Gastroesophageal sphincter (tissue), 4 donors: ENCODE measurements at regions not wholly inside any gene's neighbourhood (a gene's known extent, or its start where the extent isn't known, plus 50 kb on each side); places are given as distances from the start of the nearest gene placed in this dataset.

Source experiments
- ATAC-seq: fragments of 150-250 bp; one replicate; pipeline ENCODE4 v1.9.1; 2016; ENCODE audit warnings: mild to moderate bottlenecking, moderate library complexity
- H3K27ac ChIP-seq, 4 donors: fragments of 200-600 bp; sonication (generic) in 3 of 4; 1 replicate in 3 of 4; 2 replicates in 1 of 4; pipeline ENCODE4 v1.5.1; 2016 to 2019
- H3K27me3 ChIP-seq: fragments of 200-600 bp; sonication (generic); one replicate; pipeline ENCODE4 v1.5.1; 2019
- H3K36me3 ChIP-seq, 2 donors: fragments of 200-600 bp; sonication (generic); one replicate each; pipeline ENCODE4 v1.5.1; 2019; ENCODE audit warnings: control low read depth in 1 of 2
- H3K4me1 ChIP-seq, 3 donors: fragments of 200-600 bp; sonication (generic); 1 replicate in 2 of 3; 2 replicates in 1 of 3; pipeline ENCODE4 v1.5.1; 2016 to 2019; ENCODE audit warnings: control low read depth in 2 of 3
- H3K4me3 ChIP-seq, 2 donors: fragments of 200-600 bp; sonication (generic); one replicate each; pipeline ENCODE4 v1.5.1; 2019; ENCODE audit warnings: mild to moderate bottlenecking in 1 of 2, moderate library complexity in 1 of 2
- H3K9me3 ChIP-seq, 3 donors: fragments of 200-600 bp; sonication (generic); one replicate each; pipeline ENCODE4 v1.5.1; 2017 to 2019; ENCODE audit warnings: control low read depth in 2 of 3
- EP300 ChIP-seq: sonication (generic); formaldehyde crosslinking; IDR thresholded peaks from one replicate; pipeline ENCODE4 v1.6.1; 2017; ENCODE audit warnings: antibody characterized with exemption, mild to moderate bottlenecking
- POLR2A ChIP-seq, 2 donors: fragments of 450-650 bp; IDR thresholded peaks; one replicate each; pipeline ENCODE4 v1.6.1; 2017; ENCODE audit warnings: antibody characterized with exemption in 2 of 2, mild to moderate bottlenecking in 2 of 2, moderate library complexity in 1 of 2
- POLR2AphosphoS5 ChIP-seq: sonication (generic); formaldehyde crosslinking; IDR thresholded peaks from one replicate; pipeline ENCODE4 v1.6.1; 2017; ENCODE audit warnings: antibody characterized with exemption
- WGBS, 2 donors: methylation state at CpG; one replicate each; pipeline ENCODE4 v1.1.5; 2018; ENCODE audit warnings: low coverage in 1 of 2; 5-methylcytosine and 5-hydroxymethylcytosine counted together
- TF ChIP-seq, protein P1 (sequence below), 4 experiments: fragments of 200-600 bp in 2 of 4; fragments of 450-650 bp in 2 of 4; sonication (generic) in 1 of 4; IDR thresholded peaks; one replicate each; pipeline ENCODE4 v1.5.1; 2017 to 2019; ENCODE audit warnings: antibody characterized with exemption in 4 of 4, mild to moderate bottlenecking in 2 of 4, moderate library complexity in 2 of 4

DNA sequence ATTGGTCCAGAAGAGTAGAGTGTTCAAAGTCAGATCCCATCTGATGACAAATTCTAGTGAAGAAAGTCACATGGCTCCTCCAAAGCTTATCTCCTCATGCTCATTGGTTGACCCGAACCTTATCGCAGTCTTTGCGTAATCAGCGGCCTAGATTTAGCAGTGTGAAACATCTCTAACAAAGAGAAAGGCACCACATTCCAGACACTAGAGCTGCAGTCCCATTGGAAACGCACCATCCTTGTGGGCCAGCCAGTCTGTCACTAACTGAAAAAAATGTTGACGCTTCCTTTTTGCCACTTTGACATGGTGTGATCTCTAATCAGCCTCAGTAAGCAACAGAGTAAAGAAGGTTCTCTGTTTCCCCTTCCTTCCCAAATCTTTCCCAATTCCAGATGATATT lies 458.0 kb upstream of the WWC1 start:
- Histone ChIP-seq H3K4me3 (no peak overlapping the region), H3K4me1 (no peaks in the 10 kb centered on the region), H3K27me3 (no peaks in the 10 kb centered on the region), H3K9me3 (no peaks in the 10 kb centered on the region), H3K36me3 (no peaks in the 10 kb centered on the region), H3K27ac (no peak overlapping the region)
- no peak for ATAC-seq
- no peak for TF ChIP-seq EP300
- TF ChIP-seq POLR2A (IDR thresholded peaks at IDR 0.05): no peak
- no peak for TF ChIP-seq POLR2AphosphoS5
- TF ChIP-seq, protein P1, sequence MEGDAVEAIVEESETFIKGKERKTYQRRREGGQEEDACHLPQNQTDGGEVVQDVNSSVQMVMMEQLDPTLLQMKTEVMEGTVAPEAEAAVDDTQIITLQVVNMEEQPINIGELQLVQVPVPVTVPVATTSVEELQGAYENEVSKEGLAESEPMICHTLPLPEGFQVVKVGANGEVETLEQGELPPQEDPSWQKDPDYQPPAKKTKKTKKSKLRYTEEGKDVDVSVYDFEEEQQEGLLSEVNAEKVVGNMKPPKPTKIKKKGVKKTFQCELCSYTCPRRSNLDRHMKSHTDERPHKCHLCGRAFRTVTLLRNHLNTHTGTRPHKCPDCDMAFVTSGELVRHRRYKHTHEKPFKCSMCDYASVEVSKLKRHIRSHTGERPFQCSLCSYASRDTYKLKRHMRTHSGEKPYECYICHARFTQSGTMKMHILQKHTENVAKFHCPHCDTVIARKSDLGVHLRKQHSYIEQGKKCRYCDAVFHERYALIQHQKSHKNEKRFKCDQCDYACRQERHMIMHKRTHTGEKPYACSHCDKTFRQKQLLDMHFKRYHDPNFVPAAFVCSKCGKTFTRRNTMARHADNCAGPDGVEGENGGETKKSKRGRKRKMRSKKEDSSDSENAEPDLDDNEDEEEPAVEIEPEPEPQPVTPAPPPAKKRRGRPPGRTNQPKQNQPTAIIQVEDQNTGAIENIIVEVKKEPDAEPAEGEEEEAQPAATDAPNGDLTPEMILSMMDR (IDR thresholded peaks at IDR 0.05): no peak
- 90 to 97% methylated on average over 5 to 6 of the region's 6 CpGs for WGBS, 2 donors

DNA sequence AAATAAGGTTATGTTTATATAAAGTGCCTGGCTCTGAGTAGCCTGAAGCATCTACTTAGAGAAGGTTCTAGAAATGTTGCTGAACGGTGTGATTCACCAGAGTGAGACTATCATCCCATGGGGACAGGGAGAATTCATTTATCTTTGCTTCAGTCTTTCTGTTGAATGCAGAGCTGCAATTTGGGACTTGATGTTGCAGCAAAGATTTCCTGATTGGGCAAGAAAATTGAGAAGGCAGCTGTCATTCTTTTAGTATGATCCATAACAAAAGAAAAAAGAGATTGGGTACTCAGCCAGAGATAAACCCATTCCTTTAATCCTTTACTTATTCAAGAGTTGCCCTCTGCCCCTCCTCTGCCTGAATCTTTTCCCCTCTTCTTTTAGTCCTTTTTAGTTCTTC lies 456.3 kb upstream of the WWC1 start:
- no peak for ATAC-seq
- H3K36me3 ChIP-seq: no peaks in the 10 kb centered on the region
- H3K9me3 ChIP-seq: no peaks in the 10 kb centered on the region
- H3K4me1 ChIP-seq: no peaks in the 10 kb centered on the region
- no peak overlapping the region for H3K27ac ChIP-seq
- WGBS, 2 donors: 73 to 82% methylated on average over 1 of the region's 1 CpG
- TF ChIP-seq POLR2A (IDR thresholded peaks at IDR 0.05) (no peak), POLR2AphosphoS5 (no peak)
- TF ChIP-seq, protein P1 (IDR thresholded peaks at IDR 0.05): no peak
- H3K27me3 ChIP-seq: no peaks in the 10 kb centered on the region
- H3K4me3 ChIP-seq: no peak overlapping the region

DNA sequence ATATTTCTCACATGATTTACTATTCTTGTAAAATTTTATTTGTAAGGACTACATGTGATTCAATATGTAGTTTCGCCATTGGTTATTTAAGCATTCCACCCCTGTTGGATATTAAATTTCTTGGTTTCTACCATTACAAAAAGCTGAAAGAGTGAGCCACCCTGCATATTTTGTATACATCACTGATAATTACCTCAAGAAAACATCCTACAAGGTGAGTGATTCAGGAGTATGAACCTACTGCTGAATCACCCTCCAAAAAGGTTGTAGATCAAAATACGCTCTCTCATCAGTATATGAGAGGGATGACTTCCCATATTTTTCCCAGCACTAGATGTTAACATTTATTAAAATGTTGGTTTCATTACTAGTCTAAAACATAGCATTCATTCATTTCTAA lies 454.3 kb upstream of the WWC1 start:
- Histone ChIP-seq H3K9me3 (no peaks in the 10 kb centered on the region), H3K36me3 (no peaks in the 10 kb centered on the region), H3K4me3 (no peak overlapping the region), H3K27me3 (no peaks in the 10 kb centered on the region), H3K4me1 (no peaks in the 10 kb centered on the region), H3K27ac (no peak overlapping the region)
- TF ChIP-seq EP300 (no peak), POLR2AphosphoS5 (no peak)
- TF ChIP-seq, protein P1 (IDR thresholded peaks at IDR 0.05): no peak
- WGBS, 2 donors: 89% methylated on average over 2 of the region's 2 CpGs
- no peak for ATAC-seq

DNA sequence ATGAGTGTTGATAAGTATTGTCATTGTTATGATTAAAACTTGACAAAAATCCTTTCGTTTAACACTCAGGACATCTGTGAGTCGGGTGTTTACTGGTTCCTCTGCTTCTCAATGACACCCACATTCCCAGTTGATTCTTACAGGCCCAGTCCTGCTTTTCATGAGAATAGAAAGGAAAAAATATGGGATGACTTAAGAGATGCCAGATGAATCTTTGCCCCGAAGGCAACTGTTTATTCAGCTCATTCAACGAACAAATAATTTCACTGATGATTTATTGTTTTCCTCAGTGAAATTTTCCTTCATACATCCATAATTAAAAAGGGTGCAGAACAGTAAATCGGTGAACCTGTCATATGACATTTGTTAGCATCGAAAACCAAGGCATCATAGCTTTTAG lies 452.4 kb upstream of the WWC1 start:
- ATAC-seq: no peak
- WGBS, 2 donors: 53 to 65% methylated on average over 6 of the region's 6 CpGs
- H3K27ac ChIP-seq: no peak overlapping the region
- H3K4me3 ChIP-seq: no peak overlapping the region
- no peaks in the 10 kb centered on the region for H3K27me3 ChIP-seq
- no peaks in the 10 kb centered on the region for H3K9me3 ChIP-seq
- H3K4me1 ChIP-seq: no peaks in the 10 kb centered on the region
- TF ChIP-seq EP300 (no peak), POLR2A (IDR thresholded peaks at IDR 0.05) (no peak), POLR2AphosphoS5 (no peak)
- TF ChIP-seq, protein P1 (IDR thresholded peaks at IDR 0.05): no peak
- H3K36me3 ChIP-seq: no peaks in the 10 kb centered on the region

DNA sequence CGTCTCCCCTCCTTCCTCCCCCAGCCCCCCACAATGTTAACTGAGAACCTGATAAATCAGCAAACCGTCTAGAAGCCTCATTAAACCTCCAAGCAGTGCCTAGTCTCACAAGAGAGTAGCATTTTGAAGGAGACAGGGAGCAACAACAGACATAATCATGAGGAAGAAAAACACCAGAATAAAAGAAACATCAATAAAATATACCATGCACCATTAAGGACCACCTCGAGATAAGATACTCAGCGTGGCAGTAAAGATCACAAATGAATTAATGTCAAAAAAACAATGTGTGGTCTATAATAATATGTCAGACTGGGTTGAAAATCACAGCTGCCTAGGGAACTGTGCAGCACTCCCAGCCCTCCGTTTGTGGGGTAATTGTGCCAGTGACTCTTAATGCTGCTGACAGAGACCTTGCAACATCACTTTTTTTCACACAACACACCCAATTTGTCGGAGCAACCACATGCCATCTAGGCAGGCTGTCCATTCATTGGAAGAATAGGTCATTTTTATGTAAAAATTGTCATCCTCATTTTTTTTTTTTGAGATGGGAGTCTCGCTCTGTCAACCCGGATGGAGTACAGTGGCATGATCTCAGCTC lies 450.8 kb upstream of the WWC1 start:
- Histone ChIP-seq H3K4me1 (no peaks in the 10 kb centered on the region), H3K27me3 (no peaks in the 10 kb centered on the region), H3K9me3 (no peaks in the 10 kb centered on the region), H3K4me3 (no peak overlapping the region), H3K36me3 (no peaks in the 10 kb centered on the region), H3K27ac (no peak overlapping the region)
- 46 to 66% methylated on average over 7 to 8 of the region's 8 CpGs for WGBS, 2 donors
- TF ChIP-seq POLR2AphosphoS5: no peak
- no peak for TF ChIP-seq EP300
- no peak for TF ChIP-seq POLR2A (IDR thresholded peaks at IDR 0.05)
- TF ChIP-seq, protein P1 (IDR thresholded peaks at IDR 0.05): no peak
- ATAC-seq: no peak
